CD14-positive monocyte (primary cell): ENCODE measurements at regions not wholly inside any gene's neighbourhood (a gene's known extent, or its start where the extent isn't known, plus 50 kb on each side); places are given as distances from the start of the nearest gene placed in this dataset.

Experiments
- DNase-seq, 3 donors: peaks; one replicate each; pipeline ENCODE4 v3.0.0-alpha.2; 2011 to 2022
- H2AFZ ChIP-seq: 2 replicates; pipeline ENCODE4 v1.6.0; 2012; ENCODE audit warnings: mild to moderate bottlenecking, low read depth, low read length, inconsistent platforms; ENCODE audit not compliant: insufficient read depth, poor library complexity, severe bottlenecking
- H3K27ac ChIP-seq, 2 donors: 1 replicate in 1 of 2; 2 replicates in 1 of 2; pipeline ENCODE4 v1.5.1; 2012 to 2013; ENCODE audit warnings: low read length in 2 of 2, control low read depth in 1 of 2, inconsistent platforms in 1 of 2, low read depth in 1 of 2, mild to moderate bottlenecking in 1 of 2
- H3K27me3 ChIP-seq, 2 donors: one replicate each; pipeline versions ENCODE4 v1.6.0 to v1.6.1; 2011 to 2013; ENCODE audit warnings: low read length in 2 of 2; ENCODE audit not compliant: control insufficient read depth in 2 of 2, insufficient read depth in 2 of 2
- H3K36me3 ChIP-seq, 2 donors: replicated peaks in 1 of 2; 1 replicate in 1 of 2; 2 replicates in 1 of 2; pipeline versions ENCODE4 v1.5.1 to v1.6.1; 2012 to 2013; ENCODE audit warnings: low read length in 2 of 2, control low read depth in 1 of 2, inconsistent platforms in 1 of 2, mild to moderate bottlenecking in 1 of 2; ENCODE audit not compliant: insufficient read depth in 2 of 2, control insufficient read depth in 1 of 2
- H3K4me1 ChIP-seq, 2 donors: 1 replicate in 1 of 2; 2 replicates in 1 of 2; pipeline versions ENCODE4 v1.5.1 to v1.6.1; 2012 to 2013; ENCODE audit warnings: low read length in 2 of 2, control low read depth in 1 of 2, inconsistent platforms in 1 of 2, mild to moderate bottlenecking in 1 of 2, moderate library complexity in 1 of 2; ENCODE audit not compliant: insufficient read depth in 2 of 2, control insufficient read depth in 1 of 2
- H3K4me2 ChIP-seq: replicated peaks from 2 replicates; pipeline ENCODE3; 2012; ENCODE audit warnings: low read length, moderate library complexity, mild to moderate bottlenecking; ENCODE audit not compliant: poor library complexity, severe bottlenecking; ENCODE audit errors: extremely low read depth
- H3K4me3 ChIP-seq, 3 experiments: fragments of 200-600 bp in 1 of 3; sonication (generic) in 1 of 3; replicated peaks in 1 of 3; 1 replicate in 2 of 3; 2 replicates in 1 of 3; pipeline ENCODE4 v1.5.1; 2011 to 2013; ENCODE audit warnings: low read length in 3 of 3, mild to moderate bottlenecking in 3 of 3, control low read depth in 2 of 3, low read depth in 2 of 3, inconsistent platforms in 1 of 3, moderate library complexity in 1 of 3
- H3K79me2 ChIP-seq: 2 replicates; pipeline ENCODE4 v1.6.0; 2012; ENCODE audit warnings: mild to moderate bottlenecking, control low read depth, inconsistent platforms, low read length, moderate library complexity; ENCODE audit not compliant: insufficient read depth
- H3K9ac ChIP-seq: 2 replicates; pipeline ENCODE4 v1.6.0; 2017; ENCODE audit warnings: low read length, mild to moderate bottlenecking; ENCODE audit not compliant: insufficient read depth, poor library complexity, severe bottlenecking
- H3K9me3 ChIP-seq, 2 donors: replicated peaks in 1 of 2; 1 replicate in 1 of 2; 2 replicates in 1 of 2; pipeline versions ENCODE4 v1.5.1 to v1.6.1; 2012 to 2013; ENCODE audit warnings: low read length in 2 of 2, control low read depth in 1 of 2; ENCODE audit not compliant: control insufficient read depth in 1 of 2, insufficient read depth in 1 of 2
- H4K20me1 ChIP-seq: 2 replicates; pipeline ENCODE4 v1.6.0; 2012; ENCODE audit warnings: mild to moderate bottlenecking, low read length, control low read depth, moderate library complexity; ENCODE audit not compliant: insufficient read depth
- H3K27ac Mint-ChIP-seq, 7 donors: one replicate each; pipeline ENCODE4 v1.8.0; 2020; ENCODE audit warnings: mild to moderate bottlenecking in 7 of 7, mixed read lengths in 7 of 7, moderate library complexity in 6 of 7, inconsistent platforms in 2 of 7
- H3K27me3 Mint-ChIP-seq, 3 donors: one replicate each; pipeline ENCODE4 v1.8.0; 2021 to 2022; ENCODE audit warnings: low read depth in 3 of 3, mild to moderate bottlenecking in 3 of 3, mixed read lengths in 3 of 3, moderate library complexity in 3 of 3, inconsistent platforms in 1 of 3
- H3K36me3 Mint-ChIP-seq, 2 donors: one replicate each; pipeline ENCODE4 v1.8.0; 2020; ENCODE audit warnings: mixed read lengths in 2 of 2, inconsistent platforms in 1 of 2, mild to moderate bottlenecking in 1 of 2
- H3K4me1 Mint-ChIP-seq: one replicate; pipeline ENCODE4 v1.8.0; 2020; ENCODE audit warnings: mild to moderate bottlenecking, mixed read lengths
- H3K4me3 Mint-ChIP-seq, 2 donors: one replicate each; pipeline ENCODE4 v1.8.0; 2020; ENCODE audit warnings: mild to moderate bottlenecking in 2 of 2, mixed read lengths in 2 of 2, moderate library complexity in 1 of 2
- H3K9me3 Mint-ChIP-seq, 7 donors: one replicate each; pipeline ENCODE4 v1.8.0; 2020 to 2022; ENCODE audit warnings: mixed read lengths in 7 of 7, mild to moderate bottlenecking in 6 of 7, moderate library complexity in 6 of 7, inconsistent platforms in 2 of 7
- WGBS: methylation state at CpG from one replicate; pipeline ENCODE4 v1.1.5; 2013; ENCODE audit warnings: missing lambda C conversion rate; ENCODE audit not compliant: insufficient coverage; 5-methylcytosine and 5-hydroxymethylcytosine counted together
- intact Hi-C, 2 donors: fragments of 100-400 bp; cut with micrococcal nuclease; formaldehyde crosslinking; loops; one replicate each; pipeline versions ENCODE4 v1.15.0 to v1.15.1; 2023
- TF ChIP-seq, protein P1 (sequence below): fragments of 200-600 bp; IDR thresholded peaks from one replicate; pipeline ENCODE4 v1.8.0; 2022; ENCODE audit warnings: antibody characterized with exemption, mild to moderate bottlenecking

DNA sequence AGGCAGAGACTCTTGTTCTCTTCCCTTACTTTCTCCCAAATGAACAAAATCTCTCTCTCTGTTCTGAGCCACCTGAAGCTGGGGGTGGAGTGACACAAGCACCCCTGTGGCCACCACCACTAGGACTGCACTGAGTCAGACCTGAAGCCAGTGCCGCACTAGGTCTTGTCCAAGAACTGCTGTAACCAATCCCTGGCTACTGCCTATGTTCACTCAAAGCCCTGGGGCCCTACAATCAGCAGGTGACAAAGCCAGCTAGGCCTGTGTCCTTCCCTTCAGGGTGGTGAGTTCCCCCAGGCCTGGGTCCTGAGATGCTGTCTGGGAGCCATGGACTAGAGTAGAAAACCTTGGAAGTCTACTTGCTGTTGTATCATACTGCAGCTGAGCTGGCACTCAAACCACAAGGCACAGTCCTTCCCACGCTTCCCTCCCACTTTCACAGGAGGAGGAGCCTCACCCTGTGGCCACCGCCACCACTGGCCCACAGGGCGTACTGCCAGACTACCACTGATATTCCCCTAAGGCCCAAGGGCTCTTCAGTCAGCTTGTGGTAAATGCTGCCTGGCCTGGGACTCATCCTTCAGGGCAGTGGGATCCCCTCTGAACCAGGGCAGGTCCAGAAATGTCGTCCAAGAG, 119.1 kb downstream of the RTL9 start:
- no peak overlapping the region for H2AFZ ChIP-seq
- no peaks in the 10 kb centered on the region for H3K79me2 ChIP-seq
- H3K9me3 ChIP-seq, result no peaks in the 10 kb centered on the region
- Mint-ChIP-seq H3K27me3 (peaks cover 2 to 5% (median 2%) of the 10 kb centered on the region in 3 donors), H3K27ac (no peak overlapping the region), H3K4me1 (no peaks in the 10 kb centered on the region), H3K36me3 (no peaks in the 10 kb centered on the region), H3K4me3 (no peak overlapping the region), H3K9me3 (peaks cover 0 to 4% (median 1%) of the 10 kb centered on the region in 7 donors)
- no peaks in the 10 kb centered on the region for H3K4me1 ChIP-seq
- intact Hi-C loops, result no loop called here
- no peak overlapping the region for H3K27ac ChIP-seq
- WGBS, result 94% methylated on average over 3 of the region's 5 CpGs
- H3K36me3 ChIP-seq, result no peaks in the 10 kb centered on the region
- no peaks in the 10 kb centered on the region for H4K20me1 ChIP-seq
- no peak for DNase-seq
- H3K4me3 ChIP-seq, result no peak overlapping the region
- H3K27me3 ChIP-seq, result peaks cover 0 to 3% of the 10 kb centered on the region in 2 donors
- TF ChIP-seq, protein P1, sequence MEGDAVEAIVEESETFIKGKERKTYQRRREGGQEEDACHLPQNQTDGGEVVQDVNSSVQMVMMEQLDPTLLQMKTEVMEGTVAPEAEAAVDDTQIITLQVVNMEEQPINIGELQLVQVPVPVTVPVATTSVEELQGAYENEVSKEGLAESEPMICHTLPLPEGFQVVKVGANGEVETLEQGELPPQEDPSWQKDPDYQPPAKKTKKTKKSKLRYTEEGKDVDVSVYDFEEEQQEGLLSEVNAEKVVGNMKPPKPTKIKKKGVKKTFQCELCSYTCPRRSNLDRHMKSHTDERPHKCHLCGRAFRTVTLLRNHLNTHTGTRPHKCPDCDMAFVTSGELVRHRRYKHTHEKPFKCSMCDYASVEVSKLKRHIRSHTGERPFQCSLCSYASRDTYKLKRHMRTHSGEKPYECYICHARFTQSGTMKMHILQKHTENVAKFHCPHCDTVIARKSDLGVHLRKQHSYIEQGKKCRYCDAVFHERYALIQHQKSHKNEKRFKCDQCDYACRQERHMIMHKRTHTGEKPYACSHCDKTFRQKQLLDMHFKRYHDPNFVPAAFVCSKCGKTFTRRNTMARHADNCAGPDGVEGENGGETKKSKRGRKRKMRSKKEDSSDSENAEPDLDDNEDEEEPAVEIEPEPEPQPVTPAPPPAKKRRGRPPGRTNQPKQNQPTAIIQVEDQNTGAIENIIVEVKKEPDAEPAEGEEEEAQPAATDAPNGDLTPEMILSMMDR, result no peak
- no peak overlapping the region for H3K9ac ChIP-seq
- H3K4me2 ChIP-seq, result no peak overlapping the region

DNA sequence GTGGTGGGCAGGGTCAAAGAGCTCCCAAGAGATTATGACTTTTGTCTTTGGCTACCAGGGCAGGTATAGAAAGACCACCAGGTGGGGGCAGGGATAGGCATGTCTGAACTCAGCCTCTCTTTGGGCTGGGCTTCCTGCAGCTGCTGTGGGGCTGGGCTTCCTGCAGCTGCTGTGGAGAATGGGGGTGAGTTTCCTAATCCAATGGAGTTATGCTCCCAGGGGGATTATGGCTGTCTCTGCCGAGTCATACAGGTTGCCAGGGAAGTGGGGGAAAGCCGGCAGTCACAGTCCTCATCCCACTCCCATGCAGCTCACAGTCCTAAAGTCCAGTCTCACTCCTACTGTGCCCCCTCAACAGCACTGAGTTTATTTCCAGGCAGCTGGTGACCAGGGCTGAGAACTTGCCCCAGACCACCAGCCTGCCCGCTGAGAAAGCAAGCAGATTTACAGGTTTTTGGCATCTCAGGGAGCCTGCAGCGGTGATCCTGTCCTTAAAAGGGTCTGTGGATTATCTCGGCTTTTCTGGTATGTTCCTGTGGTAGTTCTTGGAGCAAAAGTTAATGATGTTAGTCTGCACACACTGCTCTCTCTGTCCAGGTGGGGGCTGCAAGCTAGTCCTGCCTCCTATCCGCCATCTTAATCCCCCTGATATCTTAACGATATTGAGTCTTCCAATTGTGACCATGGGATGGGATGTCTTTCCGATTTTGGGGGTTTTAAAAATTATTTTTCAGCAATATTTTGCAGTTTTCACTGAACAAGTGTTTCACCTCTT, 133.4 kb downstream of the RTL9 start:
- intact Hi-C loops, result no loop called here
- Histone ChIP-seq H3K9ac (no peak overlapping the region), H3K79me2 (no peaks in the 10 kb centered on the region), H3K27me3 (peaks cover 0 to 3% of the 10 kb centered on the region in 2 donors), H3K36me3 (no peaks in the 10 kb centered on the region), H2AFZ (no peak overlapping the region), H4K20me1 (no peaks in the 10 kb centered on the region), H3K4me1 (no peaks in the 10 kb centered on the region), H3K9me3 (peaks cover 0 to 3% of the 10 kb centered on the region in 2 donors), H3K4me3 (no peak overlapping the region), H3K27ac (no peak overlapping the region), H3K4me2 (no peak overlapping the region)
- TF ChIP-seq, protein P1, result no peak
- no peak overlapping the region for H3K27ac Mint-ChIP-seq
- peaks cover 0 to 4% (median 3%) of the 10 kb centered on the region in 7 donors for H3K9me3 Mint-ChIP-seq
- DNase-seq, result no peak
- peaks cover 2 to 4% (median 3%) of the 10 kb centered on the region in 3 donors for H3K27me3 Mint-ChIP-seq
- H3K4me1 Mint-ChIP-seq, result no peaks in the 10 kb centered on the region
- no peaks in the 10 kb centered on the region for H3K36me3 Mint-ChIP-seq
- no CpG with 5 or more reads among the region's 8 CpGs for WGBS
- H3K4me3 Mint-ChIP-seq, result no peak overlapping the region
